ENCODE measurements at regions not wholly inside any gene's neighbourhood (a gene's known extent, or its start where the extent isn't known, plus 50 kb on each side); places are given as distances from the start of the nearest gene placed in this dataset.

GRCh38 chr12:20196767-20197166 lies 171.6 kb upstream of the PDE3A start:
- 85% methylated on average over 2 of the region's 4 CpGs for WGBS (ENCODE audit: insufficient coverage)
- POLR2A ChIA-PET: no interaction called here

GRCh38 chr12:20197411-20197810 lies 170.9 kb upstream of the PDE3A start:
- H3K27me3 ChIP-seq (replicated peaks in 2 of 5; ENCODE audit: control insufficient read depth in 4 of 5, insufficient read depth in 5 of 5, low read length in 4 of 5): no peaks in the 10 kb centered on the region
- CTCF ChIA-PET: no interaction called here
- POLR2A ChIA-PET: no interaction called here

More at GRCh38 chr12:20196767-20197166, 171.6 kb upstream of the PDE3A start:
- Histone ChIP-seq H3K9me3 (ENCODE audit: control extremely low read depth in 1 of 5, control insufficient read depth in 4 of 5, insufficient read depth in 2 of 5, low read depth in 1 of 5, low read length in 4 of 5) (peaks cover 0 to 2% (median 0%) of the 10 kb centered on the region in 5 experiments), H3K4me1 (ENCODE audit: control extremely low read depth in 1 of 4, control insufficient read depth in 4 of 4, insufficient read depth in 4 of 4, low read length in 3 of 4) (no peaks in the 10 kb centered on the region), H3K36me3 (ENCODE audit: control insufficient read depth in 4 of 4, insufficient read depth in 4 of 4, low read length in 3 of 4) (no peaks in the 10 kb centered on the region), H3K4me3 (ENCODE audit: control insufficient read depth in 1 of 7, extremely low read depth in 1 of 7, insufficient read depth in 4 of 7, low read depth in 2 of 7, low read length in 6 of 7) (no peak overlapping the region), H3K27me3 (replicated peaks in 2 of 5; ENCODE audit: control insufficient read depth in 4 of 5, insufficient read depth in 5 of 5, low read length in 4 of 5) (no peaks in the 10 kb centered on the region), H3K27ac (ENCODE audit: insufficient read depth in 1 of 2, low read depth in 1 of 2, low read length in 2 of 2, poor library complexity in 1 of 2, severe bottlenecking in 2 of 2) (no peak overlapping the region)
- no peak for DNase-seq
- CTCF ChIA-PET: no interaction called here

GRCh38 chr12:20199780-20200179 lies 168.6 kb upstream of the PDE3A start:
- Histone ChIP-seq H3K4me3 (ENCODE audit: control insufficient read depth in 1 of 7, extremely low read depth in 1 of 7, insufficient read depth in 4 of 7, low read depth in 2 of 7, low read length in 6 of 7) (no peak overlapping the region), H3K36me3 (ENCODE audit: control insufficient read depth in 4 of 4, insufficient read depth in 4 of 4, low read length in 3 of 4) (no peaks in the 10 kb centered on the region), H3K9me3 (ENCODE audit: control extremely low read depth in 1 of 5, control insufficient read depth in 4 of 5, insufficient read depth in 2 of 5, low read depth in 1 of 5, low read length in 4 of 5) (no peaks in the 10 kb centered on the region), H3K27me3 (replicated peaks in 2 of 5; ENCODE audit: control insufficient read depth in 4 of 5, insufficient read depth in 5 of 5, low read length in 4 of 5) (no peaks in the 10 kb centered on the region), H3K4me1 (ENCODE audit: control extremely low read depth in 1 of 4, control insufficient read depth in 4 of 4, insufficient read depth in 4 of 4, low read length in 3 of 4) (no peaks in the 10 kb centered on the region), H3K27ac (ENCODE audit: insufficient read depth in 1 of 2, low read depth in 1 of 2, low read length in 2 of 2, poor library complexity in 1 of 2, severe bottlenecking in 2 of 2) (no peak overlapping the region)
- no CpG with 5 or more reads among the region's 3 CpGs for WGBS (ENCODE audit: insufficient coverage)
- ChIA-PET CTCF (interaction anchor here (1.7 kb wide), 1 partner anchor 11 kb away, joined by 3 read pairs; no protein-coding TSS in a partner anchor), POLR2A (no interaction called here)
- no peak for DNase-seq

More at GRCh38 chr12:20197411-20197810, 170.9 kb upstream of the PDE3A start:
- Histone ChIP-seq H3K27ac (ENCODE audit: insufficient read depth in 1 of 2, low read depth in 1 of 2, low read length in 2 of 2, poor library complexity in 1 of 2, severe bottlenecking in 2 of 2) (no peak overlapping the region), H3K36me3 (ENCODE audit: control insufficient read depth in 4 of 4, insufficient read depth in 4 of 4, low read length in 3 of 4) (no peaks in the 10 kb centered on the region), H3K4me3 (ENCODE audit: control insufficient read depth in 1 of 7, extremely low read depth in 1 of 7, insufficient read depth in 4 of 7, low read depth in 2 of 7, low read length in 6 of 7) (no peak overlapping the region), H3K9me3 (ENCODE audit: control extremely low read depth in 1 of 5, control insufficient read depth in 4 of 5, insufficient read depth in 2 of 5, low read depth in 1 of 5, low read length in 4 of 5) (peaks cover 0 to 2% (median 0%) of the 10 kb centered on the region in 5 experiments), H3K4me1 (ENCODE audit: control extremely low read depth in 1 of 4, control insufficient read depth in 4 of 4, insufficient read depth in 4 of 4, low read length in 3 of 4) (no peaks in the 10 kb centered on the region)
- DNase-seq: no peak

- Histone ChIP-seq H3K36me3 (ENCODE audit: control insufficient read depth in 4 of 4, insufficient read depth in 4 of 4, low read length in 3 of 4) (no peaks in the 10 kb centered on the region), H3K4me3 (ENCODE audit: control insufficient read depth in 1 of 7, extremely low read depth in 1 of 7, insufficient read depth in 4 of 7, low read depth in 2 of 7, low read length in 6 of 7) (no peak overlapping the region), H3K4me1 (ENCODE audit: control extremely low read depth in 1 of 4, control insufficient read depth in 4 of 4, insufficient read depth in 4 of 4, low read length in 3 of 4) (no peaks in the 10 kb centered on the region), H3K27ac (ENCODE audit: insufficient read depth in 1 of 2, low read depth in 1 of 2, low read length in 2 of 2, poor library complexity in 1 of 2, severe bottlenecking in 2 of 2) (no peak overlapping the region), H3K9me3 (ENCODE audit: control extremely low read depth in 1 of 5, control insufficient read depth in 4 of 5, insufficient read depth in 2 of 5, low read depth in 1 of 5, low read length in 4 of 5) (no peaks in the 10 kb centered on the region), H3K27me3 (replicated peaks in 2 of 5; ENCODE audit: control insufficient read depth in 4 of 5, insufficient read depth in 5 of 5, low read length in 4 of 5) (no peaks in the 10 kb centered on the region)
- DNase-seq: no peak
- CTCF ChIA-PET: no interaction called here
- POLR2A ChIA-PET: no interaction called here
Measured at GRCh38 chr12:20201733-20202132, 166.6 kb upstream of the PDE3A start.

- no CpG with 5 or more reads among the region's 2 CpGs for WGBS (ENCODE audit: insufficient coverage)
- ChIA-PET CTCF (interaction anchor here (1.0 kb wide), 1 partner anchor 65 kb away, joined by 3 read pairs; no protein-coding TSS in a partner anchor), POLR2A (no interaction called here)
- peaks cover 0 to 10% (median 6%) of the 10 kb centered on the region in 4 experiments for H3K4me1 ChIP-seq (ENCODE audit: control extremely low read depth in 1 of 4, control insufficient read depth in 4 of 4, insufficient read depth in 4 of 4, low read length in 3 of 4)
- H3K9me3 ChIP-seq (ENCODE audit: control extremely low read depth in 1 of 5, control insufficient read depth in 4 of 5, insufficient read depth in 2 of 5, low read depth in 1 of 5, low read length in 4 of 5): no peaks in the 10 kb centered on the region
- H3K27me3 ChIP-seq (replicated peaks in 2 of 5; ENCODE audit: control insufficient read depth in 4 of 5, insufficient read depth in 5 of 5, low read length in 4 of 5): no peaks in the 10 kb centered on the region
- DNase-seq: no peak
- no peak overlapping the region for H3K27ac ChIP-seq (ENCODE audit: insufficient read depth in 1 of 2, low read depth in 1 of 2, low read length in 2 of 2, poor library complexity in 1 of 2, severe bottlenecking in 2 of 2)
- H3K4me3 ChIP-seq (ENCODE audit: control insufficient read depth in 1 of 7, extremely low read depth in 1 of 7, insufficient read depth in 4 of 7, low read depth in 2 of 7, low read length in 6 of 7): no peak overlapping the region
- no peaks in the 10 kb centered on the region for H3K36me3 ChIP-seq (ENCODE audit: control insufficient read depth in 4 of 4, insufficient read depth in 4 of 4, low read length in 3 of 4)
Measured at GRCh38 chr12:20205854-20206253, 162.5 kb upstream of the PDE3A start.

GRCh38 chr12:20206410-20206809 lies 161.9 kb upstream of the PDE3A start:
- POLR2A ChIA-PET: no interaction called here
- CTCF ChIA-PET: no interaction called here
- no peaks in the 10 kb centered on the region for H3K36me3 ChIP-seq (ENCODE audit: control insufficient read depth in 4 of 4, insufficient read depth in 4 of 4, low read length in 3 of 4)
- DNase-seq: no peak
- H3K27me3 ChIP-seq (replicated peaks in 2 of 5; ENCODE audit: control insufficient read depth in 4 of 5, insufficient read depth in 5 of 5, low read length in 4 of 5): no peaks in the 10 kb centered on the region
- no peak overlapping the region for H3K4me3 ChIP-seq (ENCODE audit: control insufficient read depth in 1 of 7, extremely low read depth in 1 of 7, insufficient read depth in 4 of 7, low read depth in 2 of 7, low read length in 6 of 7)
- no peak overlapping the region for H3K27ac ChIP-seq (ENCODE audit: insufficient read depth in 1 of 2, low read depth in 1 of 2, low read length in 2 of 2, poor library complexity in 1 of 2, severe bottlenecking in 2 of 2)
- peaks cover 0 to 16% (median 11%) of the 10 kb centered on the region in 4 experiments for H3K4me1 ChIP-seq (ENCODE audit: control extremely low read depth in 1 of 4, control insufficient read depth in 4 of 4, insufficient read depth in 4 of 4, low read length in 3 of 4)
- H3K9me3 ChIP-seq (ENCODE audit: control extremely low read depth in 1 of 5, control insufficient read depth in 4 of 5, insufficient read depth in 2 of 5, low read depth in 1 of 5, low read length in 4 of 5): no peaks in the 10 kb centered on the region
- WGBS (ENCODE audit: insufficient coverage): no CpG with 5 or more reads among the region's 2 CpGs

- CTCF ChIA-PET: interaction anchor here (0.6 to 1.1 kb wide), 3 partner anchors 11 to 166 kb away, joined by 3 read pairs; no protein-coding TSS in a partner anchor
- POLR2A ChIA-PET: no interaction called here
- 20% methylated on average over 2 of the region's 2 CpGs for WGBS (ENCODE audit: insufficient coverage)
Measured at GRCh38 chr12:20210621-20211215, 157.6 kb upstream of the PDE3A start.

More at GRCh38 chr12:20210621-20211215, 157.6 kb upstream of the PDE3A start:
- Histone ChIP-seq H3K9me3 (ENCODE audit: control extremely low read depth in 1 of 5, control insufficient read depth in 4 of 5, insufficient read depth in 2 of 5, low read depth in 1 of 5, low read length in 4 of 5) (no peaks in the 10 kb centered on the region), H3K27ac (ENCODE audit: insufficient read depth in 1 of 2, low read depth in 1 of 2, low read length in 2 of 2, poor library complexity in 1 of 2, severe bottlenecking in 2 of 2) (no peak overlapping the region), H3K4me3 (ENCODE audit: control insufficient read depth in 1 of 7, extremely low read depth in 1 of 7, insufficient read depth in 4 of 7, low read depth in 2 of 7, low read length in 6 of 7) (no peak overlapping the region), H3K27me3 (replicated peaks in 2 of 5; ENCODE audit: control insufficient read depth in 4 of 5, insufficient read depth in 5 of 5, low read length in 4 of 5) (no peaks in the 10 kb centered on the region), H3K36me3 (ENCODE audit: control insufficient read depth in 4 of 4, insufficient read depth in 4 of 4, low read length in 3 of 4) (no peaks in the 10 kb centered on the region), H3K4me1 (ENCODE audit: control extremely low read depth in 1 of 4, control insufficient read depth in 4 of 4, insufficient read depth in 4 of 4, low read length in 3 of 4) (peaks cover 0 to 27% (median 17%) of the 10 kb centered on the region in 4 experiments)
- DNase-seq: peak in 2 of 3 donors; percentile 52 to 65

Data from common myeloid progenitor, CD34-positive (primary cell).